Ovary (tissue), 7 donors: ENCODE measurements at regions not wholly inside any gene's neighbourhood (a gene's known extent, or its start where the extent isn't known, plus 50 kb on each side); places are given as distances from the start of the nearest gene placed in this dataset.

Source experiments
- DNase-seq, 5 donors: peaks; one replicate each; pipeline ENCODE4 v3.0.0-alpha.2; 2019 to 2020
- H3K27ac ChIP-seq, 2 donors: fragments of 200-600 bp; one replicate each; pipeline versions ENCODE4 v1.5.1 to v1.8.0; 2019 to 2022
- H3K27me3 ChIP-seq: fragments of 200-600 bp; one replicate; pipeline ENCODE4 v1.8.0; 2022
- H3K36me3 ChIP-seq: fragments of 200-600 bp; sonication (generic); one replicate; pipeline ENCODE4 v1.5.1; 2019
- H3K4me1 ChIP-seq: one replicate; pipeline ENCODE4 v1.8.1; 2013; ENCODE audit warnings: mild to moderate bottlenecking, moderate library complexity; ENCODE audit not compliant: insufficient read depth
- H3K4me3 ChIP-seq: fragments of 200-600 bp; sonication (generic); one replicate; pipeline ENCODE4 v1.5.1; 2017
- H3K9me3 ChIP-seq, 2 donors: fragments of 200-600 bp in 1 of 2; sonication (generic) in 1 of 2; one replicate each; pipeline versions ENCODE4 v1.5.1 to v1.8.1; 2013 to 2019; ENCODE audit warnings: mild to moderate bottlenecking in 1 of 2, moderate library complexity in 1 of 2
- CTCF ChIP-seq, 3 donors: fragments of 450-650 bp in 2 of 3; fragments of 200-600 bp in 1 of 3; IDR thresholded peaks; one replicate each; pipeline versions ENCODE4 v1.5.1 to v1.8.0; 2016 to 2022; ENCODE audit warnings: antibody characterized with exemption in 3 of 3, mild to moderate bottlenecking in 1 of 3
- EP300 ChIP-seq: sonication (generic); formaldehyde crosslinking; IDR thresholded peaks from one replicate; pipeline ENCODE4 v1.6.1; 2017; ENCODE audit warnings: antibody characterized with exemption
- POLR2A ChIP-seq: fragments of 450-650 bp; IDR thresholded peaks from one replicate; pipeline ENCODE4 v1.6.1; 2017; ENCODE audit warnings: antibody characterized with exemption, mild to moderate bottlenecking, moderate library complexity
- WGBS, 3 donors: extraction: QIAGEN DNeasy Blood & Tissue Kit in 1 of 3; methylation state at CpG; one replicate each; pipeline versions ENCODE4 v1.1.5 to v1.1.7; 2013 to 2017; 5-methylcytosine and 5-hydroxymethylcytosine counted together
- intact Hi-C, 4 donors: fragments of 100-400 bp; cut with DNase I; formaldehyde crosslinking; loops; one replicate each; pipeline versions ENCODE4 v1.11.0 to v1.15.1; 2022 to 2023
- donor health status: DM: no; HTN: no; CAD: no; lungs with moderate emphysema.
- donor health status: DM: no; HTN: no; CAD: no.
- donor health status: Bipolar disorder and iron deficiency.
- donor health status: DM: no; HTN: no; CAD: no.
- donor health status: DM: yes; HTN: yes; CAD: no.

- H3K36me3 ChIP-seq: no peaks in the 10 kb centered on the region
- H3K27me3 ChIP-seq: no peaks in the 10 kb centered on the region
- no peak for TF ChIP-seq POLR2A
- TF ChIP-seq CTCF (IDR thresholded peaks at IDR 0.05): no peak
- no peak for TF ChIP-seq EP300
- DNase-seq: no peak
- no peaks in the 10 kb centered on the region for H3K4me1 ChIP-seq
- WGBS, 3 donors: 64 to 86% (median 73%) methylated on average over 4 of the region's 4 CpGs
- intact Hi-C loops: no loop called here
- H3K27ac ChIP-seq: no peak overlapping the region
- H3K4me3 ChIP-seq: no peak overlapping the region
- H3K9me3 ChIP-seq: no peaks in the 10 kb centered on the region
These were observed 779.0 kb upstream of the ADGRL4 start for GRCh38 chr1:79785561-79785960.

DNA sequence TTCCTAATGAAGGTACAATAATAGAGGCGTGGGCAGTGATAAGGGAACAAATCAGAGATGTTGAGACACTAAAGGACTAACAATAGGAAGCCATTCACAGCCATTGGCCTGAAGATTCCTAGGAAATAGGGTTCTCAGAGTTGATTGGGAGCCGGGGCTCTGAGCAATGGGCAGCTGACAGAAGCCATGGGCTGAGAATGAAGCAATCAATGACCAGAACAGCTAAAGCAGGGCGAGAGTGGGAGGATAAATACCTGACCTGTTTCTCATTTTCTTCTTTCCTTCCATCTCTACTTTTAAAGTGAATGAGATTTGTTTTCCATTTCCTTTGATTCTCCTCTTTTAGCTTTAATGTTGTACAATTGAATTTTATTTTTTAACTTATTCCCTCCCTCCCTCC, 774.7 kb upstream of the ADGRL4 start:
- H3K27ac ChIP-seq: no peak overlapping the region
- H3K27me3 ChIP-seq: no peaks in the 10 kb centered on the region
- intact Hi-C loops: no loop called here
- no peak for DNase-seq
- H3K9me3 ChIP-seq: no peaks in the 10 kb centered on the region
- no peak overlapping the region for H3K4me3 ChIP-seq
- no peaks in the 10 kb centered on the region for H3K36me3 ChIP-seq
- 82 to 89% (median 88%) methylated on average over 3 of the region's 3 CpGs for WGBS, 3 donors
- TF ChIP-seq CTCF (IDR thresholded peaks at IDR 0.05): no peak
- TF ChIP-seq EP300: no peak
- no peak for TF ChIP-seq POLR2A
- no peaks in the 10 kb centered on the region for H3K4me1 ChIP-seq

- Histone ChIP-seq H3K9me3 (peaks cover 0 to 4% of the 10 kb centered on the region in 2 donors), H3K36me3 (no peaks in the 10 kb centered on the region), H3K27ac (no peak overlapping the region), H3K4me3 (no peak overlapping the region), H3K4me1 (no peaks in the 10 kb centered on the region), H3K27me3 (no peaks in the 10 kb centered on the region)
- DNase-seq: no peak
- intact Hi-C loops: no loop called here
- 84 to 90% (median 89%) methylated on average over 2 of the region's 2 CpGs for WGBS, 3 donors
- TF ChIP-seq CTCF (IDR thresholded peaks at IDR 0.05) (no peak), POLR2A (no peak), EP300 (no peak)
These were observed 771.1 kb upstream of the ADGRL4 start for GRCh38 chr1:79777481-79778219.

- 79 to 86% (median 84%) methylated on average over 2 of the region's 2 CpGs for WGBS, 3 donors
- no peaks in the 10 kb centered on the region for H3K36me3 ChIP-seq
- no peak for DNase-seq
- H3K4me1 ChIP-seq: no peaks in the 10 kb centered on the region
- TF ChIP-seq POLR2A: no peak
- no peak for TF ChIP-seq EP300
- TF ChIP-seq CTCF (IDR thresholded peaks at IDR 0.05): no peak
- H3K27ac ChIP-seq: no peak overlapping the region
- no peaks in the 10 kb centered on the region for H3K27me3 ChIP-seq
- H3K9me3 ChIP-seq: peaks cover 0 to 4% of the 10 kb centered on the region in 2 donors
- H3K4me3 ChIP-seq: no peak overlapping the region
- intact Hi-C loops: no loop called here
These were observed 768.9 kb upstream of the ADGRL4 start for GRCh38 chr1:79775402-79775801.
